HepG2 (cell line): ENCODE measurements at regions not wholly inside any gene's neighbourhood (a gene's known extent, or its start where the extent isn't known, plus 50 kb on each side); places are given as distances from the start of the nearest gene placed in this dataset.

Experiments
- ATF3 ChIP-seq: sonication (generic); formaldehyde crosslinking; IDR thresholded peaks from 2 replicates; pipeline ENCODE4 v1.4.0; 2020; ENCODE audit warnings: missing genetic modification reagents
- CHD4 ChIP-seq: fragments of 200-600 bp; sonication (generic); IDR thresholded peaks from 2 replicates; pipeline ENCODE4 v1.7.0; 2017; ENCODE audit warnings: mild to moderate bottlenecking, low read length, borderline replicate concordance
- CTCF ChIP-seq: sonication (generic); formaldehyde crosslinking; IDR thresholded peaks from 2 replicates; pipeline ENCODE4 v1.5.0; 2020; ENCODE audit warnings: mild to moderate bottlenecking, missing genetic modification reagents, moderate library complexity
- FOXM1 ChIP-seq: sonication (generic); formaldehyde crosslinking; IDR thresholded peaks from 2 replicates; pipeline ENCODE4 v1.5.0; 2020; ENCODE audit warnings: missing genetic modification reagents
- FOXO1 ChIP-seq: sonication (generic); formaldehyde crosslinking; IDR thresholded peaks from 2 replicates; pipeline ENCODE4 v1.4.0; 2020; ENCODE audit warnings: missing genetic modification reagents
- HNRNPLL ChIP-seq: fragments of 200-400 bp; formaldehyde crosslinking; IDR thresholded peaks from 2 replicates; pipeline ENCODE4 v1.6.1; 2017; ENCODE audit warnings: mild to moderate bottlenecking, low read depth, low read length; ENCODE audit not compliant: poor library complexity, severe bottlenecking
- POLR2A ChIP-seq, 2 experiments: IDR thresholded peaks; 2 replicates each; pipeline ENCODE4 v1.6.1; 2011; ENCODE audit warnings: low read depth in 2 of 2, low read length in 2 of 2, mild to moderate bottlenecking in 1 of 2, moderate library complexity in 1 of 2; ENCODE audit not compliant: insufficient read depth in 1 of 2
- SMAD3 ChIP-seq: sonication (generic); formaldehyde crosslinking; IDR thresholded peaks from 2 replicates; pipeline ENCODE4 v1.4.0; 2020; ENCODE audit warnings: missing genetic modification reagents
- TOE1 ChIP-seq: sonication (generic); formaldehyde crosslinking; IDR thresholded peaks from 2 replicates; pipeline ENCODE4 v1.4.0; 2020; ENCODE audit warnings: mild to moderate bottlenecking, missing genetic modification reagents
- ZBTB38 ChIP-seq: sonication (generic); formaldehyde crosslinking; IDR thresholded peaks from 2 replicates; pipeline ENCODE4 v1.5.1; 2020; ENCODE audit warnings: mild to moderate bottlenecking, missing genetic modification reagents
- ZNF616 ChIP-seq: sonication (generic); formaldehyde crosslinking; IDR thresholded peaks from 2 replicates; pipeline ENCODE4 v1.5.0; 2020; ENCODE audit warnings: low read depth, mild to moderate bottlenecking, missing genetic modification reagents
- TF ChIP-seq, protein P1 (sequence below), 2 experiments: IDR thresholded peaks; 2 replicates each; pipeline ENCODE4 v1.6.1; 2011 to 2012; ENCODE audit warnings: low read length in 2 of 2, borderline replicate concordance in 1 of 2, low read depth in 1 of 2, mild to moderate bottlenecking in 1 of 2, moderate library complexity in 1 of 2
- TF ChIP-seq, protein P2 (sequence below): IDR thresholded peaks from 2 replicates; pipeline ENCODE4 v1.6.1; 2012; ENCODE audit warnings: inconsistent platforms

DNA sequence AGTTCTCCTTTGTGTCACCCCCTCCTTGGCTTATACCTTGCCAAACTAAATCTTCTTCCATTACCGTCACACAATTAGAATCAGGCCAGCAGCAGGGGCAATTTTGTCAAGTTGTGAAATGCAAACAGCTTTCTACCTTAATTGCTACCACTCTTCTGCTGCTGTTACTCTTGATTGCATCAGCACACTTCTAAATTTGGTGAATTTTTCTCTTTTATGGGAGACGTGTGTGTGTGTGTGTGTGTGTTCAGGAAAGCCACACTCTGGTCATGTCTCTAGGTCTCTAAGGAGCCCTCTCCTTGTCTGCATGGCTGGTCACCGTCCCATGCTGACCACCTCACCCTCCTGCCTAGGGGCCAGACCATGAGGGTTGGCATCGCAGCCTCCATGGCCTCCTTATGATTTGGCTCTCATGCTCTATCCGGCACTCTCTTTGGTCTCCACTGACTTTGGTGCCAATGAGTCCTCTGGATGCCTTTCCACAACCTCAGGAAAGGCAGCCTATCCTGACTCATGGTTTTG, 87.7 kb downstream of the GATA6 start:
- no peak for TF ChIP-seq TOE1 (CRISPR knock-in tag)
- TF ChIP-seq ZBTB38 (CRISPR knock-in tag): no peak
- no peak for TF ChIP-seq ATF3
- TF ChIP-seq SMAD3 (CRISPR knock-in tag): no peak
- TF ChIP-seq CHD4: no peak
- TF ChIP-seq, protein P1, sequence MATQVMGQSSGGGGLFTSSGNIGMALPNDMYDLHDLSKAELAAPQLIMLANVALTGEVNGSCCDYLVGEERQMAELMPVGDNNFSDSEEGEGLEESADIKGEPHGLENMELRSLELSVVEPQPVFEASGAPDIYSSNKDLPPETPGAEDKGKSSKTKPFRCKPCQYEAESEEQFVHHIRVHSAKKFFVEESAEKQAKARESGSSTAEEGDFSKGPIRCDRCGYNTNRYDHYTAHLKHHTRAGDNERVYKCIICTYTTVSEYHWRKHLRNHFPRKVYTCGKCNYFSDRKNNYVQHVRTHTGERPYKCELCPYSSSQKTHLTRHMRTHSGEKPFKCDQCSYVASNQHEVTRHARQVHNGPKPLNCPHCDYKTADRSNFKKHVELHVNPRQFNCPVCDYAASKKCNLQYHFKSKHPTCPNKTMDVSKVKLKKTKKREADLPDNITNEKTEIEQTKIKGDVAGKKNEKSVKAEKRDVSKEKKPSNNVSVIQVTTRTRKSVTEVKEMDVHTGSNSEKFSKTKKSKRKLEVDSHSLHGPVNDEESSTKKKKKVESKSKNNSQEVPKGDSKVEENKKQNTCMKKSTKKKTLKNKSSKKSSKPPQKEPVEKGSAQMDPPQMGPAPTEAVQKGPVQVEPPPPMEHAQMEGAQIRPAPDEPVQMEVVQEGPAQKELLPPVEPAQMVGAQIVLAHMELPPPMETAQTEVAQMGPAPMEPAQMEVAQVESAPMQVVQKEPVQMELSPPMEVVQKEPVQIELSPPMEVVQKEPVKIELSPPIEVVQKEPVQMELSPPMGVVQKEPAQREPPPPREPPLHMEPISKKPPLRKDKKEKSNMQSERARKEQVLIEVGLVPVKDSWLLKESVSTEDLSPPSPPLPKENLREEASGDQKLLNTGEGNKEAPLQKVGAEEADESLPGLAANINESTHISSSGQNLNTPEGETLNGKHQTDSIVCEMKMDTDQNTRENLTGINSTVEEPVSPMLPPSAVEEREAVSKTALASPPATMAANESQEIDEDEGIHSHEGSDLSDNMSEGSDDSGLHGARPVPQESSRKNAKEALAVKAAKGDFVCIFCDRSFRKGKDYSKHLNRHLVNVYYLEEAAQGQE (IDR thresholded peaks at IDR 0.05; ENCODE audit: borderline replicate concordance in 1 of 2, low read depth in 1 of 2, low read length in 2 of 2): no peak
- no peak for TF ChIP-seq HNRNPLL
- TF ChIP-seq, protein P2, sequence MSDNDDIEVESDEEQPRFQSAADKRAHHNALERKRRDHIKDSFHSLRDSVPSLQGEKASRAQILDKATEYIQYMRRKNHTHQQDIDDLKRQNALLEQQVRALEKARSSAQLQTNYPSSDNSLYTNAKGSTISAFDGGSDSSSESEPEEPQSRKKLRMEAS: no peak
- no peak for TF ChIP-seq FOXO1 (CRISPR knock-in tag)
- no peak for TF ChIP-seq POLR2A (IDR thresholded peaks at IDR 0.05; ENCODE audit: insufficient read depth in 1 of 2, low read depth in 2 of 2, low read length in 2 of 2)
- no peak for TF ChIP-seq ZNF616 (CRISPR knock-in tag)
- no peak for TF ChIP-seq FOXM1 (CRISPR knock-in tag)
- no peak for TF ChIP-seq CTCF (CRISPR knock-in tag)
